NCI-H2196 (cell line): ENCODE measurements at regions not wholly inside any gene's neighbourhood (a gene's known extent, or its start where the extent isn't known, plus 50 kb on each side); places are given as distances from the start of the nearest gene placed in this dataset.
"Not testable (repeated sequence)": the region's sequence is repeated elsewhere in the genome, so short reads cannot be mapped to it uniquely, and the experiment has no call there.

Source experiments
- DNase-seq: peaks from one replicate; lab custom pipeline; 2025; ENCODE audit not compliant: unreplicated experiment; lab: John Stamatoyannopoulos, UW

- no peak for DNase-seq
Measured at GRCh38 chr4:124432500-124432899, 280.0 kb downstream of the ANKRD50 start.

GRCh38 chr4:124433044-124433443, 279.5 kb downstream of the ANKRD50 start:
- no peak for DNase-seq

- DNase-seq, result no peak
Measured at GRCh38 chr4:124433500-124433899, 279.0 kb downstream of the ANKRD50 start.

- DNase-seq, result no peak
Measured at GRCh38 chr4:124435274-124435950, 277.1 kb downstream of the ANKRD50 start.

GRCh38 chr4:124437853-124438495, 274.6 kb downstream of the ANKRD50 start:
- no peak for DNase-seq

- no peak for DNase-seq
Measured at GRCh38 chr4:124445071-124445470, 267.5 kb downstream of the ANKRD50 start.

GRCh38 chr4:124449881-124450280, 262.7 kb downstream of the ANKRD50 start:
- no peak for DNase-seq

- DNase-seq, result no peak
Measured at GRCh38 chr4:124450851-124451250, 261.7 kb downstream of the ANKRD50 start.

GRCh38 chr4:124454772-124455270, 257.7 kb downstream of the ANKRD50 start:
- no peak for DNase-seq

GRCh38 chr4:124455671-124456070, 256.9 kb downstream of the ANKRD50 start:
- DNase-seq, result no peak

GRCh38 chr4:124459196-124459940, 253.2 kb downstream of the ANKRD50 start:
- no peak for DNase-seq

GRCh38 chr4:124459941-124460310, 252.6 kb downstream of the ANKRD50 start:
- no peak for DNase-seq

- not testable (repeated sequence) for DNase-seq
Measured at GRCh38 chr4:124461592-124461991, 250.9 kb downstream of the ANKRD50 start.

GRCh38 chr4:124462954-124463828, 249.3 kb downstream of the ANKRD50 start:
- no peak for DNase-seq

- no peak for DNase-seq
Measured at GRCh38 chr4:124464836-124465235, 247.7 kb downstream of the ANKRD50 start.

- DNase-seq, result no peak
Measured at GRCh38 chr4:124468360-124468759, 244.2 kb downstream of the ANKRD50 start.

- DNase-seq, result no peak
Measured at GRCh38 chr4:124469981-124470380, 242.6 kb downstream of the ANKRD50 start.

- DNase-seq, result no peak
Measured at GRCh38 chr4:124478470-124478869, 234.1 kb downstream of the ANKRD50 start.

GRCh38 chr4:124480061-124480460, 232.5 kb downstream of the ANKRD50 start:
- no peak for DNase-seq

GRCh38 chr4:124481123-124481522, 231.4 kb downstream of the ANKRD50 start:
- DNase-seq, result no peak
